ENCODE measurements at regions not wholly inside any gene's neighbourhood (a gene's known extent, or its start where the extent isn't known, plus 50 kb on each side); places are given as distances from the start of the nearest gene placed in this dataset.

GRCh38 chr4:96736352-96736889, 896.5 kb downstream of the PDHA2 start:
- ATAC-seq (ENCODE audit: low read depth), result no peak
- no peak overlapping the region for H3K4me3 Mint-ChIP-seq
- no peak for DNase-seq
- POLR2A ChIA-PET, result no interaction called here
- peaks cover 7% of the 10 kb centered on the region for H3K9me3 Mint-ChIP-seq
- H3K27ac Mint-ChIP-seq, result no peak overlapping the region
- no peaks in the 10 kb centered on the region for H3K4me1 Mint-ChIP-seq
- H3K27me3 Mint-ChIP-seq, result no peaks in the 10 kb centered on the region
- no peaks in the 10 kb centered on the region for H3K36me3 Mint-ChIP-seq

DNA sequence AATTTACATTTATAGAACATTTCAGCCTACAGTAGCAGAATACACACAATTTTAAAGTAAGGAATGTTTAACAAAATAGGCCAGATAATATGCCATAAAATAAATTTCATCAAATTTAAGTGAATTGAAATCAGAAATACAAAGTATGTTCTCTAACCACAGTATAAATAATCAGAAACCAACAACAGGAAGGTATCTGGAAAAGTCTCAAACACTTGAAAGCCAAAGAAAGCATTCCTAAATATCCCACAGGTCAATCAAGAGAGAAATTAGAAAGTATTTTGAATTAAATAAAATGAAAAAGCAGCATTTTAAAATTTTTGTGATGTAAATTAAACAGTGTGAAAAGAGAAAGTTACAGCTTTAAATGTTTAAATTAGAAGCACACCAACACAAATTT, 899.2 kb downstream of the PDHA2 start:
- H3K36me3 Mint-ChIP-seq, result no peaks in the 10 kb centered on the region
- peaks cover 2% of the 10 kb centered on the region for H3K9me3 Mint-ChIP-seq
- no peak overlapping the region for H3K4me3 Mint-ChIP-seq
- no peaks in the 10 kb centered on the region for H3K27me3 Mint-ChIP-seq
- H3K27ac Mint-ChIP-seq, result no peak overlapping the region
- ATAC-seq (ENCODE audit: low read depth), result no peak
- POLR2A ChIA-PET, result interaction anchor here (0.6 kb wide), 1 partner anchor 347 kb away, joined by 3 read pairs; no protein-coding TSS in a partner anchor
- DNase-seq, result no peak
- no peaks in the 10 kb centered on the region for H3K4me1 Mint-ChIP-seq

DNA sequence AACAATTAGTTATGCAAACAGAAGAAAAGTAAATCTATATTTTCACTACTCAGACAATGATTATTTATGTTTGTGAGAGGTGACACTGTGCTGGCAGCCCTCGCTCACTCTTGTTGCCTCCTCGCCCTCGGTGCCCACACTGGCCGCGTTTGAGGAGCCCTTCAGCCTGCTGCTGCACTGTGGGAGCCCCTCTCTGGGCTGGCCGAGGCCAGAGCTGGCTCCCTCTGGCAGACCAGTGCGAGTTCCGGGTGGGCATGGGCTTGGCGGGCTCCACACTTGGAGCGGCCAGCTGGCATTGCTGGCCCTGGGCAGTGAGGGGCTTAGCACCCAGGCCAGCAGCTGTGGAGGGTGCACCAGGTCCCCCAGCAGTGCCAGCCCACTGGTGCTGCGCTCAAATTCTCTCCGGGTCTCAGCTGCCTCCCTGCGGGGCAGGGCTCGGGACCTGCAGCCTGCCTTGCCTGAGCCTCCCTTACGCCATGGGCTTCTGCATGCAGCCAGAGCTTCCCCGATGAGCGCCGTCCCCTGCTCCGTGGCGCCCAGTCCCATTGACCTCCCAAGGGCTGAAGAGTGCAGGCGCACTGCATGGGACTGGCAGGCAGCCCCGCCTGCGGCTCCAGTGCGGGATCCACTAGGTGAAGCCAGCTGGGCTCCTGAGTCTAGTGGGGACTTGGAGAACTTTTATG, 902.6 kb downstream of the PDHA2 start:
- H3K4me3 Mint-ChIP-seq, result no peak overlapping the region
- no peaks in the 10 kb centered on the region for H3K4me1 Mint-ChIP-seq
- DNase-seq (no peak), ATAC-seq (ENCODE audit: low read depth) (no peak)
- no peaks in the 10 kb centered on the region for H3K36me3 Mint-ChIP-seq
- no peak overlapping the region for H3K27ac Mint-ChIP-seq
- H3K9me3 Mint-ChIP-seq, result no peaks in the 10 kb centered on the region
- POLR2A ChIA-PET, result no interaction called here
- H3K27me3 Mint-ChIP-seq, result no peaks in the 10 kb centered on the region

DNA sequence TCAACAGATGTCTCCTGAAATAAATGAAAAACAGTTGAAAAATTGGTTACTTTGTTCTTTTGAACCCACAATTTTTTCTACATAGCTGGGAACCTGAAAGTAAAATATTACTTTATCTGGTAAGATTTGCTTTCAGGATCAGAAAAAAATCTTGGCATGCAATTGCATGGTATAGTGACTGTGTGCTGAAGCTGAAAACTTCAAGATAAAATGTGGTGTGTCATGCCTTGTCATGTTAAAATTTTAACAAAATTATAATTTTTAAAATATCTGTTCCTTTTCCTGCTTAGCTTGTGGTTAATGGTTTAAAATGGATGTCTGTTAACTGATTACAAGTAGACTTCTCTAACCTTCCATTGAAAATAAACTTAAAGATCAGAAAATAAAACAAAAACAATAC, 904.8 kb downstream of the PDHA2 start:
- no peaks in the 10 kb centered on the region for H3K36me3 Mint-ChIP-seq
- no peak overlapping the region for H3K27ac Mint-ChIP-seq
- POLR2A ChIA-PET, result no interaction called here
- H3K27me3 Mint-ChIP-seq, result peaks cover 2% of the 10 kb centered on the region
- peaks cover 1% of the 10 kb centered on the region for H3K9me3 Mint-ChIP-seq
- no peaks in the 10 kb centered on the region for H3K4me1 Mint-ChIP-seq
- ATAC-seq (ENCODE audit: low read depth) (no peak), DNase-seq (no peak)
- no peak overlapping the region for H3K4me3 Mint-ChIP-seq

GRCh38 chr4:96753216-96753615, 913.3 kb downstream of the PDHA2 start:
- Mint-ChIP-seq H3K36me3 (no peaks in the 10 kb centered on the region), H3K4me3 (no peak overlapping the region), H3K27ac (no peak overlapping the region), H3K9me3 (peaks cover under 1% of the 10 kb centered on the region), H3K27me3 (no peaks in the 10 kb centered on the region), H3K4me1 (no peaks in the 10 kb centered on the region)
- ATAC-seq (ENCODE audit: low read depth), result no peak
- POLR2A ChIA-PET, result no interaction called here
- no peak for DNase-seq

- Mint-ChIP-seq H3K4me3 (no peak overlapping the region), H3K36me3 (no peaks in the 10 kb centered on the region), H3K9me3 (no peaks in the 10 kb centered on the region), H3K27me3 (no peaks in the 10 kb centered on the region), H3K4me1 (no peaks in the 10 kb centered on the region), H3K27ac (no peak overlapping the region)
- POLR2A ChIA-PET, result no interaction called here
- DNase-seq (no peak), ATAC-seq (ENCODE audit: low read depth) (no peak)
These were observed 915.9 kb downstream of the PDHA2 start for GRCh38 chr4:96755569-96756484.

- no peak for ATAC-seq (ENCODE audit: low read depth)
- Mint-ChIP-seq H3K9me3 (no peaks in the 10 kb centered on the region), H3K27me3 (no peaks in the 10 kb centered on the region), H3K36me3 (no peaks in the 10 kb centered on the region), H3K4me1 (no peaks in the 10 kb centered on the region), H3K27ac (no peak overlapping the region), H3K4me3 (no peak overlapping the region)
- POLR2A ChIA-PET, result no interaction called here
- no peak for DNase-seq
These were observed 916.7 kb downstream of the PDHA2 start for GRCh38 chr4:96756584-96756983.

DNA sequence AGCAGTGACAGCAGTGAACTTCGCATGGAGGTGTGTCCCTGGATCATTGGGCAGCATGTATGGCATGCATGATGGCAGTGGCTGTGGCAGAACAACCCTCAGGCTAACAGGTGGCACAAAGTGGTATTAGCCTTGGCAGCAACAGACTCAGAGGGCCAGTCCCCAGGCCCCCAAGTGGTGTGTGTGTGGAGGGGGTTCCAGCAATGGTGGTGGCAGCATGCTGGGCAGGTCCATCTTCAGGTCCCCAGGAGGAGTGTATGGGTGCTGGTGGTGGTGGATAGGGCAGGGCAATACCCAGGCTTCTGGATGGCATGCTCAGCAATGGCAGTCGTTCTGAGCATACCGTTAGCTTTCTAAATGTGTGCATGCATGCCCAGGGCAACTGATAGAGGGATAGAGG, 923.7 kb downstream of the PDHA2 start:
- DNase-seq (no peak), ATAC-seq (ENCODE audit: low read depth) (no peak)
- H3K4me3 Mint-ChIP-seq, result no peak overlapping the region
- POLR2A ChIA-PET, result no interaction called here
- no peaks in the 10 kb centered on the region for H3K27me3 Mint-ChIP-seq
- no peak overlapping the region for H3K27ac Mint-ChIP-seq
- no peaks in the 10 kb centered on the region for H3K36me3 Mint-ChIP-seq
- H3K9me3 Mint-ChIP-seq, result no peaks in the 10 kb centered on the region
- no peaks in the 10 kb centered on the region for H3K4me1 Mint-ChIP-seq

GRCh38 chr4:96766359-96766758, 926.5 kb downstream of the PDHA2 start:
- DNase-seq (no peak), ATAC-seq (ENCODE audit: low read depth) (no peak)
- peaks cover 1% of the 10 kb centered on the region for H3K9me3 Mint-ChIP-seq
- H3K27me3 Mint-ChIP-seq, result no peaks in the 10 kb centered on the region
- no peaks in the 10 kb centered on the region for H3K4me1 Mint-ChIP-seq
- no peak overlapping the region for H3K4me3 Mint-ChIP-seq
- no peaks in the 10 kb centered on the region for H3K36me3 Mint-ChIP-seq
- no peak overlapping the region for H3K27ac Mint-ChIP-seq
- POLR2A ChIA-PET, result no interaction called here

DNA sequence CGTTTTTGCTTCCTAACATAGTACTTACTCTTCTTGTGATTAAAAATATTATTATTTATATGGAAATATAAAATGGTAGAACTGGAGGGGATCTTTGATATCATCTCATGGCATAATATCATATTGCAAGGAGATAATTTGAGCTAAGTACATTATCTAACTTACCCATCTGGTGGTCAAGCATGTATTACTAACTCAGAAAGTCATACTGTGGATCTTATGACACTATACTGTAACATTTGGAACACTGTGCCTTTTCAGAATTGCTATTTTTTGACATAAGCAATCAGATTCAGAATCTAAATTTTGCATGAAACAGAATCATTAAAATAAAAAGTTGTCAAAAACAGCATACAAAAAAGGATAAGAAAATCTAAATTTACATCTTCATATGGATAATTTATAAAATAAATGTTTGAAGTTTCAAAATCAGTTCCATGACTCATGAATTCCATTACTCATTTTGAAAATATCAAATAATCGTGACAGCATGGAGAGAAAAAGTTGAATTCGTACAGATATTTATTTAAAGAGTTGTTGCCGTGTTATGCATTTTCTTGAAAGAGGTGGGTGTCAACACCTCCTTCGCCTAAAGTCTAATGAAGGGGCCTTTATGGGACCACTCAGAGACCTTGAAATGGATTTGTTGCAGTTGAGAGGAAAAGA, 928.1 kb downstream of the PDHA2 start:
- ATAC-seq (ENCODE audit: low read depth), result no peak
- no peak for DNase-seq
- no peak overlapping the region for H3K4me3 Mint-ChIP-seq
- peaks cover 1% of the 10 kb centered on the region for H3K9me3 Mint-ChIP-seq
- POLR2A ChIA-PET, result no interaction called here
- H3K27ac Mint-ChIP-seq, result no peak overlapping the region
- H3K27me3 Mint-ChIP-seq, result no peaks in the 10 kb centered on the region
- H3K36me3 Mint-ChIP-seq, result no peaks in the 10 kb centered on the region
- no peaks in the 10 kb centered on the region for H3K4me1 Mint-ChIP-seq

DNA sequence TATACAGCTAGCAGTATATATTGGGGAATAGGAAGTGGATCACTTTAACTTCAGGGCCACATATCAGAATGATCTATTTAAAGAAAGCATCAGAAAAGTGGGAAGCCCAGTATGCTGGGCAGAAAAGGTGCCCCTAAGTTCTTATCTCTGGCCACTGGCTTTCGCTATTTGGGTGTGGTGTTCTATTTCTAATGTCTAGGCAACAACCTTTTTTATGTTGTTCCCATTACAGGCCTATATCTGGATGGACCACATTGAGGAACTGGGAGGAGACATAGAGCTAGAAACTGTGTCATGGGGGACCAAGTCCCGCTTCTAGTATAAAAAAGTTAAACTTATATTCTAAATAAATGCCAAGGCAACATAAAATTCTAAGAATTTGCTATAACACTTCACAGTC, 935.6 kb downstream of the PDHA2 start:
- Mint-ChIP-seq H3K36me3 (no peaks in the 10 kb centered on the region), H3K9me3 (peaks cover under 1% of the 10 kb centered on the region), H3K27ac (no peak overlapping the region), H3K4me1 (no peaks in the 10 kb centered on the region), H3K27me3 (no peaks in the 10 kb centered on the region), H3K4me3 (no peak overlapping the region)
- DNase-seq (no peak), ATAC-seq (ENCODE audit: low read depth) (no peak)
- POLR2A ChIA-PET, result no interaction called here

GRCh38 chr4:96776920-96777527, 937.1 kb downstream of the PDHA2 start:
- Mint-ChIP-seq H3K27me3 (no peaks in the 10 kb centered on the region), H3K27ac (no peak overlapping the region), H3K9me3 (peaks cover 2% of the 10 kb centered on the region), H3K4me3 (no peak overlapping the region), H3K36me3 (no peaks in the 10 kb centered on the region), H3K4me1 (no peaks in the 10 kb centered on the region)
- ATAC-seq (ENCODE audit: low read depth) (no peak), DNase-seq (no peak)
- POLR2A ChIA-PET, result no interaction called here

- DNase-seq (no peak), ATAC-seq (ENCODE audit: low read depth) (no peak)
- POLR2A ChIA-PET, result no interaction called here
- H3K4me3 Mint-ChIP-seq, result no peak overlapping the region
- no peaks in the 10 kb centered on the region for H3K36me3 Mint-ChIP-seq
- no peaks in the 10 kb centered on the region for H3K4me1 Mint-ChIP-seq
- no peak overlapping the region for H3K27ac Mint-ChIP-seq
- peaks cover 2% of the 10 kb centered on the region for H3K9me3 Mint-ChIP-seq
- H3K27me3 Mint-ChIP-seq, result no peaks in the 10 kb centered on the region
These were observed 944.4 kb downstream of the PDHA2 start for GRCh38 chr4:96784336-96784735.

All from activated naive CD8-positive, alpha-beta T cell treated with anti-CD3 and anti-CD28 coated beads, Interleukin-2, amount 10 ng/mL, durations not matched to agents 7 days and 5 days (primary cell).